ENCODE measurements at regions not wholly inside any gene's neighbourhood (a gene's known extent, or its start where the extent isn't known, plus 50 kb on each side); places are given as distances from the start of the nearest gene placed in this dataset.

GRCh38 chr12:91441246-91441645, 258.6 kb upstream of the DCN start:
- Histone ChIP-seq H4K20me1 (ENCODE audit: insufficient read depth) (no peaks in the 10 kb centered on the region), H3K9ac (no peak overlapping the region), H3K4me2 (no peak overlapping the region), H3K4me3 (IDR thresholded peaks at IDR 0.05; ENCODE audit: insufficient read depth, low read depth, low read length) (no peak overlapping the region), H2AFZ (ENCODE audit: low read depth) (no peak overlapping the region), H3K4me1 (ENCODE audit: low read depth, poor library complexity, severe bottlenecking) (peaks cover 9% of the 10 kb centered on the region), H3K36me3 (ENCODE audit: insufficient read depth) (no peaks in the 10 kb centered on the region), H3K79me2 (ENCODE audit: insufficient read depth, low read depth) (no peaks in the 10 kb centered on the region), H3K27me3 (ENCODE audit: insufficient read depth, low read depth) (no peaks in the 10 kb centered on the region), H3K27ac (no peak overlapping the region)
- TF ChIP-seq CTCF (conservative IDR thresholded peaks at IDR 0.05; ENCODE audit: low read depth, low read length) = no peak

GRCh38 chr12:91434081-91434480, 251.5 kb upstream of the DCN start:
- Histone ChIP-seq H3K27ac (no peak overlapping the region), H3K27me3 (ENCODE audit: insufficient read depth, low read depth) (no peaks in the 10 kb centered on the region), H3K4me1 (ENCODE audit: low read depth, poor library complexity, severe bottlenecking) (peaks cover 9% of the 10 kb centered on the region), H3K9ac (no peak overlapping the region), H3K79me2 (ENCODE audit: insufficient read depth, low read depth) (no peaks in the 10 kb centered on the region), H4K20me1 (ENCODE audit: insufficient read depth) (no peaks in the 10 kb centered on the region), H2AFZ (ENCODE audit: low read depth) (no peak overlapping the region), H3K4me2 (no peak overlapping the region), H3K4me3 (IDR thresholded peaks at IDR 0.05; ENCODE audit: insufficient read depth, low read depth, low read length) (no peak overlapping the region), H3K36me3 (ENCODE audit: insufficient read depth) (no peaks in the 10 kb centered on the region)
- TF ChIP-seq CTCF (conservative IDR thresholded peaks at IDR 0.05; ENCODE audit: low read depth, low read length) = no peak

DNA sequence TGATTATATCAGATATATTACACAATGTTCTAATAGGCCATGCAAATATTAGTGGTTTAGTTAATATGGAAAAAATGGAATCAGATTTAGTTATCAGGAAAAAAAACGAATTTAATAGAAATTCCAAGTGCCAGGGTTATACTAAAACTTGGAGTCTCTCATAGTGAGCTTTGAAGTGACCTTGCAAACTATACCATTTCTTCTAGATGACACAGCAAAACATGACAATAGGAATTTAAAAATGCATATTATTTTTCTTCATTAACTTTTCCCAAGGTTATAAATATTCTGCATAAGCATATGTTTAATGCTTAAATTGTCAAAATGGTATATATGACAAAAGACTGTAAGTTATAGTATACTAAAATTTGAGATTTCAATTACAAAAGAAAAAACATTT, 250.1 kb upstream of the DCN start:
- peaks cover 9% of the 10 kb centered on the region for H3K4me1 ChIP-seq (ENCODE audit: low read depth, poor library complexity, severe bottlenecking)
- H3K27ac ChIP-seq = no peak overlapping the region
- H3K36me3 ChIP-seq (ENCODE audit: insufficient read depth) = no peaks in the 10 kb centered on the region
- no peaks in the 10 kb centered on the region for H3K27me3 ChIP-seq (ENCODE audit: insufficient read depth, low read depth)
- H2AFZ ChIP-seq (ENCODE audit: low read depth) = no peak overlapping the region
- no peaks in the 10 kb centered on the region for H3K79me2 ChIP-seq (ENCODE audit: insufficient read depth, low read depth)
- H3K9ac ChIP-seq = no peak overlapping the region
- H4K20me1 ChIP-seq (ENCODE audit: insufficient read depth) = no peaks in the 10 kb centered on the region
- H3K4me3 ChIP-seq (IDR thresholded peaks at IDR 0.05; ENCODE audit: insufficient read depth, low read depth, low read length) = no peak overlapping the region
- TF ChIP-seq CTCF (conservative IDR thresholded peaks at IDR 0.05; ENCODE audit: low read depth, low read length) = no peak
- H3K4me2 ChIP-seq = no peak overlapping the region

DNA sequence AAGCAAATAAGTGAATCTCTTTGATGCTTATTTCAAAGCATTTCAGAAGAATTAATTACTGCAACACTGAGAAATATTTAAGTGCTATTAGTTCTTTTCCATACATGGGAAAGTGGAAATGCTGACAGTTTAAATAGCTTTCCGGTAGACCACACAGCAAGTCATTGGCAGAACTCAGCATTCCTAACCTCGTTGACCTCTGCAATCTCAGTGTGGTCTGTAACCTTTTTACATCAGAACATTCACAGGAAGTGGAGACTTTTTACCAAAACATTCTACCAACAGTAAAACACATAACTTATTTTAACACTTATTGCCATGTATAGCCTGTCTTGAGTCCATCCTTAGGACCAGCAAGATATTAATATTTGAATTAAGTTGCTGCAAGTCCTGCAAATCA, 249.5 kb upstream of the DCN start:
- Histone ChIP-seq H3K79me2 (ENCODE audit: insufficient read depth, low read depth) (no peaks in the 10 kb centered on the region), H3K4me2 (no peak overlapping the region), H3K27me3 (ENCODE audit: insufficient read depth, low read depth) (no peaks in the 10 kb centered on the region), H3K36me3 (ENCODE audit: insufficient read depth) (no peaks in the 10 kb centered on the region), H3K4me3 (IDR thresholded peaks at IDR 0.05; ENCODE audit: insufficient read depth, low read depth, low read length) (no peak overlapping the region), H2AFZ (ENCODE audit: low read depth) (no peak overlapping the region), H3K27ac (no peak overlapping the region), H3K9ac (no peak overlapping the region), H3K4me1 (ENCODE audit: low read depth, poor library complexity, severe bottlenecking) (peaks cover 3% of the 10 kb centered on the region), H4K20me1 (ENCODE audit: insufficient read depth) (no peaks in the 10 kb centered on the region)
- no peak for TF ChIP-seq CTCF (conservative IDR thresholded peaks at IDR 0.05; ENCODE audit: low read depth, low read length)

DNA sequence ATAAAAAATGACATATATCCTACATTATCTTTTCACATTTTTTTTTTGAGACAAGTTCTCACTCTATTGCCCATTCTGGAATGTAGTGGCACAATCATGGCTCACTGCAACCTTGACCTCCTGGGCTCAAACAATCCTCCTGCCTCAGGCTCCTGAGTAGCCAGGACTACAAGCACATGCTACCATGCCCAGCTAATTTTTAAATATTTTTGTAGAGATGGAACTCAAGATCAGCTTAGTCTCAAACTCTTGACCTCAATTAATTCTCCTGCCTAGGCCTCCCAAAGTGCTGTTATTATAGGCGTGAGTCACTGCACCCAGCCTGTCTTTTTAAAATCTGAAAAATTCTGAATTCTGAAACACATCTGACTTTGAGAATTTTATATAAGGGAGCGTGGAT, 241.9 kb upstream of the DCN start:
- H2AFZ ChIP-seq (ENCODE audit: low read depth) = no peak overlapping the region
- no peak overlapping the region for H3K9ac ChIP-seq
- no peaks in the 10 kb centered on the region for H3K4me1 ChIP-seq (ENCODE audit: low read depth, poor library complexity, severe bottlenecking)
- no peaks in the 10 kb centered on the region for H4K20me1 ChIP-seq (ENCODE audit: insufficient read depth)
- H3K79me2 ChIP-seq (ENCODE audit: insufficient read depth, low read depth) = no peaks in the 10 kb centered on the region
- no peak overlapping the region for H3K27ac ChIP-seq
- no peak overlapping the region for H3K4me3 ChIP-seq (IDR thresholded peaks at IDR 0.05; ENCODE audit: insufficient read depth, low read depth, low read length)
- no peak overlapping the region for H3K4me2 ChIP-seq
- no peaks in the 10 kb centered on the region for H3K27me3 ChIP-seq (ENCODE audit: insufficient read depth, low read depth)
- no peak for TF ChIP-seq CTCF (conservative IDR thresholded peaks at IDR 0.05; ENCODE audit: low read depth, low read length)
- H3K36me3 ChIP-seq (ENCODE audit: insufficient read depth) = no peaks in the 10 kb centered on the region

Measured in KMS-11 (cell line).